Neural cell (in vitro differentiated cells): ENCODE measurements at regions not wholly inside any gene's neighbourhood (a gene's known extent, or its start where the extent isn't known, plus 50 kb on each side); places are given as distances from the start of the nearest gene placed in this dataset.

ENCODE experiments used
- H2AFZ ChIP-seq: fragments of 200-600, 300-800 bp; sonication (generic), shearing (Covaris generic); 2 replicates; pipeline ENCODE4 v1.6.0; 2014; ENCODE audit warnings: low read depth, mild to moderate bottlenecking, antibody characterized with exemption, low read length, moderate library complexity
- H3F3A ChIP-seq: fragments of 200-600 bp; shearing (Covaris generic); 2 replicates; pipeline ENCODE4 v1.6.1; 2016; ENCODE audit warnings: mild to moderate bottlenecking, moderate library complexity, mixed read lengths, antibody characterized with exemption, low read length; ENCODE audit not compliant: insufficient read depth, poor library complexity, severe bottlenecking
- H3K27ac ChIP-seq: fragments of 200-600, 300-800 bp; sonication (generic), shearing (Covaris generic); 2 replicates; pipeline ENCODE4 v1.5.1; 2014; ENCODE audit warnings: mild to moderate bottlenecking, low read length, moderate library complexity
- H3K27me3 ChIP-seq: fragments of 300-800, 200-600 bp; sonication (generic), shearing (Covaris generic); 2 replicates; pipeline ENCODE4 v1.6.0; 2014; ENCODE audit warnings: mild to moderate bottlenecking, low read depth, low read length, moderate library complexity; ENCODE audit not compliant: insufficient read depth
- H3K36me3 ChIP-seq: fragments of 300-800, 200-600 bp; sonication (generic), shearing (Covaris generic); 2 replicates; pipeline ENCODE4 v1.5.1; 2014; ENCODE audit warnings: mild to moderate bottlenecking, antibody characterized with exemption, low read length, moderate library complexity; ENCODE audit not compliant: insufficient read depth
- H3K4me2 ChIP-seq: fragments of 300-800, 200-600 bp; sonication (generic), shearing (Covaris generic); 2 replicates; pipeline ENCODE4 v1.6.0; 2014; ENCODE audit warnings: mild to moderate bottlenecking, low read length
- H3K4me3 ChIP-seq: fragments of 300-800, 200-600 bp; sonication (generic), shearing (Covaris generic); 2 replicates; pipeline ENCODE4 v1.5.1; 2014; ENCODE audit warnings: mild to moderate bottlenecking, low read length, moderate library complexity
- H3K79me2 ChIP-seq: fragments of 200-600 bp; shearing (Covaris generic); replicated peaks from 2 replicates; pipeline ENCODE4 v1.6.0; 2014; ENCODE audit warnings: mild to moderate bottlenecking, low read length, moderate library complexity; ENCODE audit not compliant: insufficient read depth
- H3K9ac ChIP-seq: fragments of 300-800, 200-600 bp; sonication (generic), shearing (Covaris generic); 2 replicates; pipeline ENCODE4 v1.6.1; 2016; ENCODE audit warnings: mild to moderate bottlenecking, low read length, mixed read lengths
- H3K9me2 ChIP-seq: fragments of 200-600 bp; shearing (Covaris generic); 2 replicates; pipeline ENCODE4 v1.6.1; 2016; ENCODE audit warnings: mild to moderate bottlenecking, low read length, mixed read lengths; ENCODE audit not compliant: insufficient read depth
- H3K9me3 ChIP-seq: fragments of 200-600, 300-800 bp; sonication (generic), shearing (Covaris generic); 2 replicates; pipeline ENCODE4 v1.6.1; 2016; ENCODE audit warnings: mild to moderate bottlenecking, mixed run types, low read length, moderate library complexity, mixed read lengths
- H4K20me1 ChIP-seq: fragments of 200-600 bp; shearing (Covaris generic); 2 replicates; pipeline ENCODE4 v1.6.1; 2016; ENCODE audit warnings: mild to moderate bottlenecking, mixed run types; ENCODE audit not compliant: insufficient read depth
- CTCF ChIP-seq: fragments of 450-650 bp; IDR thresholded peaks from 2 replicates; pipeline ENCODE4 v1.5.1; 2014; ENCODE audit warnings: antibody characterized with exemption, mild to moderate bottlenecking, moderate library complexity; ENCODE audit not compliant: poor library complexity, severe bottlenecking
- EP300 ChIP-seq: fragments of 450-650 bp; conservative IDR thresholded peaks from 2 replicates; pipeline ENCODE4 v1.6.1; 2014; ENCODE audit warnings: antibody characterized with exemption, mild to moderate bottlenecking, moderate library complexity; ENCODE audit not compliant: poor library complexity, severe bottlenecking
- EZH2 ChIP-seq: fragments of 200-600, 300-800 bp; shearing (Covaris generic), sonication (generic); IDR thresholded peaks from 2 replicates; pipeline ENCODE4 v1.6.1; 2014; ENCODE audit warnings: antibody characterized with exemption, low read length, borderline replicate concordance, mild to moderate bottlenecking; ENCODE audit not compliant: insufficient read depth, poor library complexity, severe bottlenecking
- MXI1 ChIP-seq: fragments of 450-650 bp; conservative IDR thresholded peaks from 2 replicates; pipeline ENCODE4 v1.6.1; 2014; ENCODE audit warnings: antibody characterized with exemption, mild to moderate bottlenecking; ENCODE audit not compliant: poor library complexity, severe bottlenecking
- POLR2AphosphoS5 ChIP-seq: IDR thresholded peaks from 2 replicates; pipeline ENCODE4 v1.6.1; 2012
- RAD21 ChIP-seq: fragments of 450-650 bp; conservative IDR thresholded peaks from 2 replicates; pipeline ENCODE4 v1.6.1; 2014; ENCODE audit warnings: antibody characterized with exemption, mild to moderate bottlenecking, moderate library complexity
- REST ChIP-seq: IDR thresholded peaks from 2 replicates; pipeline ENCODE4 v1.6.1; 2012; ENCODE audit warnings: borderline replicate concordance
- SMC3 ChIP-seq: fragments of 450-650 bp; conservative IDR thresholded peaks from 2 replicates; pipeline ENCODE4 v1.6.1; 2014; ENCODE audit warnings: antibody characterized with exemption, mild to moderate bottlenecking, moderate library complexity; ENCODE audit not compliant: poor library complexity
- TAF1 ChIP-seq: IDR thresholded peaks from 2 replicates; pipeline ENCODE4 v1.6.1; 2012; ENCODE audit warnings: low read depth

DNA sequence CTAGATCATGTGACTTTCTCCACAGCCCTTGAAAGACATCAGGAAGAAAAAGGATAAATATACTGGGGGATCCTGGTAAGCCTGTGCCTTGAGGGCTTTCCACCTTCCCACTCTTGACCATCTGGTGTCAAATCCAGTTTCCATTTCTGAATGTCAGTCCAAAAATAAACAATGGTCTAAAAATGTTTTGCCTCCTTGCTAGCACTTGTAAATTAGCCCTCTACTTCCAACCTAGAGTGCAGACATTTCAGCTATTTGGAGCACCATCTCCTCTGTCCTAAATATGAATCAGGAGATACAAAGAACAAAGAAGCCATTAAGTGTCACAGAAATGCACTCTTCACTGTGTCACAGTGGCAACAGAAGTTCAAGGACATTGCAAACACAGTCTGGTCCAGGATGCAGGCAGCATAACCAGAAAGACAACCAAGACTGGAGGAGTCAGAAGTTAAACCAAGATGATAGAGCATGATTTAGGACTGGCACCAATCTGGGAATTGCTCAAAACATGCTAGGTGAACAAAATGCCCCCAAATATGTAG is 88.1 kb downstream of the CCDC34 start:
- Histone ChIP-seq H3F3A (no peaks in the 10 kb centered on the region), H2AFZ (no peak overlapping the region), H3K9me2 (no peaks in the 10 kb centered on the region), H3K27ac (no peak overlapping the region), H3K9me3 (no peaks in the 10 kb centered on the region), H3K9ac (no peak overlapping the region), H3K36me3 (no peaks in the 10 kb centered on the region), H3K27me3 (no peaks in the 10 kb centered on the region), H4K20me1 (no peaks in the 10 kb centered on the region), H3K4me2 (no peak overlapping the region), H3K4me3 (no peak overlapping the region), H3K79me2 (no peaks in the 10 kb centered on the region)
- TF ChIP-seq SMC3 (no peak), REST (no peak), CTCF (no peak), RAD21 (no peak), EP300 (no peak), POLR2AphosphoS5 (no peak), TAF1 (no peak), MXI1 (no peak), EZH2 (no peak)

DNA sequence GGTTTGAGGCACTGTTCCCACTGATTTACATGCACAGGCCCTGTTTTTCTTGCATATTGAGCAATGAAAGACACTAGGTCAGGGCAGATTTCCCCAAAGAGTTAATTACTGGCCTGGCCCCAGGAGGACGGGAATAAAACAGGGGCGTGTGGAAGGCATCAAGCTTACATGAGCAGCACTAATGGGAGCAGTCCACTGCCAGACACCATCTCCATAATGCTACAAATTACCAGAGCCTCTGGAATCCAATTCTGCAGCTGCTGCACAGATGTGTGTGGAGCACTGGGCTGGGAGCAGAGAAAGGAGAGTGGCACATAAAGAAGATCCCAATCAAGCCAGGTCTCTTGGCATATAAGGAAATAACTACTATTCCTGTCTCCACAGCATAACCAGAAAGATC is 96.9 kb downstream of the CCDC34 start:
- H4K20me1 ChIP-seq, result no peaks in the 10 kb centered on the region
- H3K4me2 ChIP-seq, result no peak overlapping the region

More for the DNA sequence above, 96.9 kb downstream of the CCDC34 start:
- Histone ChIP-seq H3K9me3 (no peaks in the 10 kb centered on the region), H3K27me3 (no peaks in the 10 kb centered on the region), H3K27ac (no peak overlapping the region), H3K79me2 (no peaks in the 10 kb centered on the region), H3K36me3 (no peaks in the 10 kb centered on the region), H2AFZ (no peak overlapping the region), H3F3A (no peaks in the 10 kb centered on the region), H3K4me3 (no peak overlapping the region), H3K9ac (no peak overlapping the region), H3K9me2 (no peaks in the 10 kb centered on the region)
- no peak for TF ChIP-seq EZH2
- no peak for TF ChIP-seq TAF1
- TF ChIP-seq SMC3, result no peak
- TF ChIP-seq POLR2AphosphoS5, result no peak
- TF ChIP-seq MXI1, result no peak
- TF ChIP-seq CTCF, result no peak
- no peak for TF ChIP-seq RAD21
- no peak for TF ChIP-seq EP300
- TF ChIP-seq REST, result no peak
